NB4 (cell line): ENCODE measurements at regions not wholly inside any gene's neighbourhood (a gene's known extent, or its start where the extent isn't known, plus 50 kb on each side); places are given as distances from the start of the nearest gene placed in this dataset.

Source experiments
- DNase-seq: peaks from one replicate; pipeline ENCODE4 v3.0.0; 2010; ENCODE audit warnings: low read depth
- H3K4me3 ChIP-seq: one replicate; pipeline ENCODE4 v1.5.1; 2011; ENCODE audit warnings: mild to moderate bottlenecking, low read depth, low read length, moderate library complexity
- MYC ChIP-seq: IDR thresholded peaks from 2 replicates; pipeline ENCODE4 v1.6.1; 2011; ENCODE audit warnings: low read depth, low read length
- POLR2A ChIP-seq: IDR thresholded peaks from 2 replicates; pipeline ENCODE4 v1.6.1; 2011; ENCODE audit warnings: mild to moderate bottlenecking; ENCODE audit not compliant: insufficient read length; ENCODE audit errors: extremely low read depth
- TF ChIP-seq, protein P1 (sequence below): IDR thresholded peaks from one replicate; pipeline ENCODE4 v1.5.1; 2012; ENCODE audit warnings: low read depth, low read length
- TF ChIP-seq, protein P2 (sequence below): IDR thresholded peaks from 2 replicates; pipeline ENCODE4 v1.6.1; 2011; ENCODE audit warnings: low read depth, low read length

DNA sequence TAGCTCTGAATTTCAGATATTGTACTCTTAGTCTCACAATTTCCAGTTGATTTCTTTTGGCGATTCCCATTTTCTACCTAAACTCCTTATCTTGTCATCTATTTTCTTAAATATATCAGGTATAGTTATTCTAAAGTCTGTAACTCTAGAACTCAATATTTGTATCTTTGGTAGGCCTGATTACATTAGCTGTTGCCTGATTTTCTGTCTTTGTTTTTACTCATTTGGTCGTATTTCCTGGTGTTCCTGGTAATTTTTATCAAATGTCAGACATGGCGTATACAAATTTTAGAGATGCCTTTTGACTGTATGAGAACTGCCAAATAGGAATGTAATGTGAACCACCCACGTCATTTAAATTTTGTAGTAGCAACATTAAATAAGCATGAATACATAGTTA lies 266.7 kb downstream of the ZNF536 start:
- no peak overlapping the region for H3K4me3 ChIP-seq
- no peak for DNase-seq
- TF ChIP-seq MYC (no peak), POLR2A (no peak)
- TF ChIP-seq, protein P1, sequence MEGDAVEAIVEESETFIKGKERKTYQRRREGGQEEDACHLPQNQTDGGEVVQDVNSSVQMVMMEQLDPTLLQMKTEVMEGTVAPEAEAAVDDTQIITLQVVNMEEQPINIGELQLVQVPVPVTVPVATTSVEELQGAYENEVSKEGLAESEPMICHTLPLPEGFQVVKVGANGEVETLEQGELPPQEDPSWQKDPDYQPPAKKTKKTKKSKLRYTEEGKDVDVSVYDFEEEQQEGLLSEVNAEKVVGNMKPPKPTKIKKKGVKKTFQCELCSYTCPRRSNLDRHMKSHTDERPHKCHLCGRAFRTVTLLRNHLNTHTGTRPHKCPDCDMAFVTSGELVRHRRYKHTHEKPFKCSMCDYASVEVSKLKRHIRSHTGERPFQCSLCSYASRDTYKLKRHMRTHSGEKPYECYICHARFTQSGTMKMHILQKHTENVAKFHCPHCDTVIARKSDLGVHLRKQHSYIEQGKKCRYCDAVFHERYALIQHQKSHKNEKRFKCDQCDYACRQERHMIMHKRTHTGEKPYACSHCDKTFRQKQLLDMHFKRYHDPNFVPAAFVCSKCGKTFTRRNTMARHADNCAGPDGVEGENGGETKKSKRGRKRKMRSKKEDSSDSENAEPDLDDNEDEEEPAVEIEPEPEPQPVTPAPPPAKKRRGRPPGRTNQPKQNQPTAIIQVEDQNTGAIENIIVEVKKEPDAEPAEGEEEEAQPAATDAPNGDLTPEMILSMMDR = no peak
- TF ChIP-seq, protein P2, sequence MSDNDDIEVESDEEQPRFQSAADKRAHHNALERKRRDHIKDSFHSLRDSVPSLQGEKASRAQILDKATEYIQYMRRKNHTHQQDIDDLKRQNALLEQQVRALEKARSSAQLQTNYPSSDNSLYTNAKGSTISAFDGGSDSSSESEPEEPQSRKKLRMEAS = no peak

DNA sequence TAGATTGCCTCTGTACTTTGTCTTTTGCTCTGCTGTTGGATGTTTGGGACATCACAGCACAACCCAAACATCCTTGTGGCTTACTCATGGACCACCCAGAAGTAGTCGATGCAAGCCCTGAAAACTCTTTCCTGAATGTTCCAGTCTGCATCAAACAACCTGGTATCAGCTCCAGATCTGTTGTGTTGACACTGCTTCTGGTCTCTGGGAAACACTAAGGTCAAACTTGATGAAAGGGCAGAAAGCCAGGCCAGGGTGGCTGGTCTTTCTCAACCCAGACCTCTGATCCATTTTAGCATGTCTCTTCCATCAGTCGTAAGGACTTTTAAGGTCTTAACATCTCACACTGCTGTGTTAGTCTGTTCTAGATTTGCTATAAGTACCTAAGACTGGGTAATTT lies 265.7 kb downstream of the ZNF536 start:
- H3K4me3 ChIP-seq = no peak overlapping the region
- TF ChIP-seq MYC (no peak), POLR2A (no peak)
- TF ChIP-seq, protein P2 = no peak
- TF ChIP-seq, protein P1 = no peak
- no peak for DNase-seq

DNA sequence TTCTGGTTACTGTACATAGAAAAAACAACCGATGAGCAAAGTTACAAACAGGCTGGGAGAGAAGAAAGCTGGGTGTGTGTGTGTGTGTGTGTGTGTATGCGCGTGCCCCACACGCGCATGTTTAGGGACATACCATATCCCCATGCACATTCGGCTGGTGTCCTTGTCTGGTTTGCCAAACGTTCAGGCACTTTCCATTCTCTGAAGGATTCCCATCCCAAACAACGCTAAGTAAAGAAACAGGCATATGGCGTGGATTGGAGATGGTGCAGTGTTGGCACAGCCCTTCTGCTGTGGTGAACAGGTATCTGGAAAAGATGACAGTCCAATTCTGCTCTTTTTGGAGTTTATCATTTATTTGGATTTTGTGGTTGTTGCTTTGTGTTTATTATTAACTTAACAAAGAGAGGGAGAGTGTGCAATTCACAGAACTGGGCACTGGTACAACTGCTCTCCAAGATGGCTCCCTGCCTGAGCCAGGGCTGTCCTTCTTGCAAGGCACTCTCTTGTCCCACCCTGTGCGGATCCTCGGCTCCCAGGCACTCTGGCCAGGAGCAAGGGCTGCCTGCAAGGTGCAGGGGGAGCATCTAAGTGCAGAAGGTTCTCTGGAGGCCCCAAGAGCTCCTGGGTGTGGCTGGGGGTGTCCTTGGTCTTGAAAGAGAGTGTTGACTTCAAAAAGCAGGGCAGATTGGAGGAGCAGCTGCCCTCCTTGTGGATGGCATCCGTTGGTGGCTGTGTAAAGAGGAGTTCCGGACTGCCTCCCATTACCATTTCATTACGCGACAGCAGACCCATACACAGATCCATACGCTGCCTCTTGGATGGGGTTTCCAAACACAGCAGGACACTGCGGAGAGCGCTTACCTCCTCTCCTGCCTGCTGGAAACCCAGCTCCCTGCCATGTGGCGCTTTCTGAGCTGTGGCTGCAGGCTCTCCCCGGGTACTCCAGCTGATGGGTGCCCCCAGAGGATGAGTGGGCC lies 263.1 kb downstream of the ZNF536 start:
- TF ChIP-seq MYC (no peak), POLR2A (no peak)
- TF ChIP-seq, protein P1 = no peak
- TF ChIP-seq, protein P2 = no peak
- DNase-seq = no peak

DNA sequence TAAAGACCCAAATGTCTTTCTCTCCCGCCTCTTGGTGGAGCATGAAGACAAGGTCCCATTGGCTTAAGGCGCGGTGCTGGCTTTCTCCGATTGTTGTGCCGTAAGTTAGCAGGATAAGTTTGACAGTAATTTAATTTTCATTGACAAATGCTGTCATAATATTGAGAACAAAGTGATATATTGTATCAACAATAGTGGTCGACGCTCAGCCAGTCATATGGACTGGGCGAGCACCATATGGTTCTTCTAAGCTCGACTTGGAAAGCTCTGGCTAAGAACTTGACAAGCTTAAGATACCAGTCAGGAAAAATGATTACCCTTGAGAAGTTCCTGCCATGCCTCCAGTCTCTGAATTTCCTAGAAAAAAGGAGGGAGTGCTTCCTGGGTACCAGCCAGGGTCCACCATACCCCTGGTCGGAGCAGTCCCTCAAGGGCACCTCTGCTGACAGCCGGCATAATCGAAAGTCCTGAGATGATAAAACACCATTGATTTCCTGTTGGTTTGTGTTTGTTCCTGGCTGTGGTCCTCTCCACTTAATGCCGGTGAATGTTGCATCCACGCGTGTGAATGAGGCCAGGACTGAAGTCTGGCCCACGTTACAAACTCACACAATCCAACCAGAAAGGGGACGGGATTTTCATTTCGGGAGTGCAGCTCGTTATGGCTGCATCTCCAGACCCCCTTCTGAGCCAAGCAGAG lies 262.1 kb downstream of the ZNF536 start:
- TF ChIP-seq, protein P1 = no peak
- TF ChIP-seq MYC (no peak), POLR2A (no peak)
- TF ChIP-seq, protein P2 = no peak
- no peak overlapping the region for H3K4me3 ChIP-seq
- DNase-seq = no peak

More for the DNA sequence above, 263.1 kb downstream of the ZNF536 start:
- no peak overlapping the region for H3K4me3 ChIP-seq

DNA sequence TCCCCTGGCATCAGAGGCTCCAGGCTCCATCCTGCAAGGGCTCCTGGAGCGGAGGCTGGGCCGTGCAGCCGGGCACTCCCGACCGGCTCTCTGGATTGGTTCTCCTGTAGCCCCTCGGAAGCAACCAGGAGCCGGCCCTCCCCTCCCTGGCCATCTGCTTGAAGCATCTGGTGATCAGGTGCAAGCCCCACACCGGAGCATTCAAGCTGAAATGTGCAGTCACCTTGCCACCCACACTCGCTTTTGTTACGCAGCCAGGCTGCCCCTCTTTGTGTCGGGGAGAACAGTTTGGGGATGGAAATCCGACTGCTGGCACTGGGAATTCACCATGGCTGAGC lies 258.8 kb downstream of the ZNF536 start:
- DNase-seq = no peak
- TF ChIP-seq, protein P2 = no peak
- no peak for TF ChIP-seq POLR2A
- no peak overlapping the region for H3K4me3 ChIP-seq

DNA sequence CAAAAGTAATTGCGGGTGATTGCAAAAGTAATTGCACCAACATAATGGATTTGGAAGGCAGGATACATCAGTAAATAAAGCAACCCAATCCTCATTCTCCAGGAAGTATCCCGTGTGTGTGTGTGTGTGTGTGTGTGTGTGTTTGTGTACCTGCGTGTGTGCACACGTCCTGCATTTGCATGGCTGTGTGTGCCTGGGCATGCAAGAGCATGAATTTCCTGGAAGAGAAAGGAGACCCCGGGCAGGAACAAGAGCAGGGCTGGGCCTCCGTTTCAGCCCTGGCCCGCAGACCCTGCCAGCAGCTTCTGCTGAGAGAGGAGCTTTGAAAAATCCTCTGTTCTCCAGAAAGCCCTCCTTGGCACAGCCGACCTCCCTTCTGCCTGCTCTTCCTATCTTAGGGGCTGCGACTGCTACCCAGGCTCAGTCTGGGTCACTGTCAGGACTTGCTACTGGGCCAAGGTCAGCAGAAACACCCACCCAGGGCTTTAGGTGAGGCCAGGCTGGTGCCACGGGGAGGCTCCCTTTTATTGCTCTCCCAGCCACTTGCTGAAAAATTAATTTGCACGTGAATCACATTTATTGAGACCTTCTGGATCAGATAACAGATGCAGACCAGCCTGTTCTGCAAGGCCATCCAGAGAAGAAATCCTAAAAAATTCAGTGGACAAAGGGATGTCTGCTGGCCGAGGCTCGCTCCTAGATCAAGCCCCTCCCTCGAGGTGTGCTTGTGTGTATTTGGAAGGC lies 258.3 kb downstream of the ZNF536 start:
- no peak for DNase-seq
- no peak overlapping the region for H3K4me3 ChIP-seq
- TF ChIP-seq POLR2A = no peak
- TF ChIP-seq, protein P2 = no peak
- TF ChIP-seq MYC = no peak
- TF ChIP-seq, protein P1 = no peak
